Left lobe of liver (tissue), 2 donors: ENCODE measurements at regions not wholly inside any gene's neighbourhood (a gene's known extent, or its start where the extent isn't known, plus 50 kb on each side); places are given as distances from the start of the nearest gene placed in this dataset.

ENCODE experiments used
- ATAC-seq: fragments of 200-7000 bp; cut with Tn5 transposase; one replicate; pipeline ENCODE4 v1.9.1; 2020; ENCODE audit warnings: mild to moderate bottlenecking, moderate library complexity
- DNase-seq: peaks from one replicate; pipeline ENCODE4 v3.0.0-alpha.2; 2020; ENCODE audit warnings: low spot score
- donor health status: DM: no; HTN: no; CAD: no; lungs with moderate emphysema.
- donor health status: DM: no; HTN: yes; CAD: no.

- ATAC-seq (peak; percentile 86), DNase-seq (peak; percentile 78)
Measured at GRCh38 chr13:109869312-109870237, 83.2 kb upstream of the IRS2 start.

DNA sequence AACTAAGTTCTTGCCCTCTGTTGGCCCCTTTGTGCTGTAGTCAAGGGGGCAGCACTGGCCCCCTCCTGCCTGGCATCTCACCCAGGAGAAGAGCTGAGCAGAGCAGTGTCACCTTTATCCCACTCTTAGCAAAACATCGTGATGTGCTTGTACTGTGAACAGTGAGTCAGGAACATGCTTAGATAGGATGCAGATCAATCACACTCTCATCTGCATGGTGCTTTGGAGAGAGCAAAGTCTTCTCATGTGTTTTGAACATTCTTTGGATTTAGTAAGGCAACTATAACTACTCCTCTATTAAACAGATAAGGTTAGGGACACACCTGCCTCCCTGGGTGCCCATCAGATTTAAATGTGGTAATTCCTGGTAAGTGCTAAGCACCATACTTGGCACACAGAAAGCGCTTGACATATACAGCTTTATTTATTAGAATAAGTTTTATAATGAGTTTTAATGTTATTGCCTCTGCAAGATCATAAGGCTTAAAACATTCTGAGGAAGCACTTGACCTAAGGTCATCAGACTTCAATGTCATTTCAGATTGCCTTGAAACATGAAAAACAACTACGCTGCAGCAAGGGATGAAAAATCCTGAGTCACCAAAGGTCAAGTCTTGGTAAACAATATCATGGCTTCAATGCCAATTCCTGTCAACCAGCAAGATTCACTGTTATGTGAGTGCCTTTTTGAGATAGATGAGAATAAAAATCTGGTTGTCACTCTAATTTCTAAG, 82.4 kb upstream of the IRS2 start:
- ATAC-seq (peak; percentile 39), DNase-seq (no peak)

GRCh38 chr13:109867766-109868165, 81.4 kb upstream of the IRS2 start:
- no peak for ATAC-seq

DNA sequence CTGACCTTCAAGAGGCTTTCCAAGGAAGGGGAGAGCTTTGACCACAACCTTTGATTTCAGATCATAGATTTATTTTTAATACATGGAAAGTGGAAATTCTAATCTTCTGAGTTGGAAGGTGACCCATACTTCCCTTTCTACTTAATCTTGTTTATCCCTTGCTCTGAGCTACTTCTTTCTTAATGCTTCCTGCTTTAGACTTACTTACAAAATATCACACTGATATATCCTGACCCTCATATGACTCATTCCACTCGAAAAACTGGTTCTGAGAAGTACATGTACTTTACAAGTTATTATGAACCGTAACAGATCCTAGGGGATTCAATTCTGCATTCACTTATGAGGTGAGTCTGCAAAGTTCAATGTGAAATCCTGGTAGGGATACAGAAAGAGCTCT, 76.2 kb upstream of the IRS2 start:
- ATAC-seq = no peak

More at GRCh38 chr13:109867766-109868165, 81.4 kb upstream of the IRS2 start:
- DNase-seq = no peak

GRCh38 chr13:109859898-109860297, 73.5 kb upstream of the IRS2 start:
- ATAC-seq = no peak
- no peak for DNase-seq

More for the DNA sequence above, 76.2 kb upstream of the IRS2 start:
- DNase-seq = no peak

DNA sequence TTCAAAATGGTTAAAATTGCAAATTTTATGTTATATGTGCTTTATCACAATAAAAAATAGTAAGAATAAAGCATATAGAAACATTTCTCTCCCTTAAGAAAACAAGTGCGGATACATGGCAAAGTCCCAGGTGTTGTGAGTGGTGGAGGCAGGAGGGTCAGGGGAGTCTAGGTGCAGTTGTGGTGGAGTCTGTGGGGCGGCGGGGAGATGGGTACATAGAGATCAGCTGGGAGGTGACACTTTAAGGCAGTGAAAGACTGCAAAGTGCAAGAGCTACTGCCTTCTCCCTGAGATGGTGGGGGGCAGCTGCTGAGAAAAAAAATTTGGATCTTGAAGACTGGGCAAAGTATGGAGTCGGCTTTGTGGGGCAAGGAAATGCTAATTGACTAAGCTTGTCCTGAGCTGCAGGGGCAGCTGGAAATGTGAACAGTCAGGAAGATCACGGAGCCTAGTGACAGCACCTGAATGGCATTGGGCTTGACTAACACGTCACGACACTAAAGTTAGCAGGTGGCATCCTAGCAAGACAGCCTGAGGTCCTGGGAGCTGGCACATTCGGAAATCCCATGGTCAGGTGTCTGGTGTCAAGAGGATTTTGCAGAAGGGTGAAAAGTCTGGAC, 72.9 kb upstream of the IRS2 start:
- ATAC-seq = no peak
- DNase-seq = no peak

DNA sequence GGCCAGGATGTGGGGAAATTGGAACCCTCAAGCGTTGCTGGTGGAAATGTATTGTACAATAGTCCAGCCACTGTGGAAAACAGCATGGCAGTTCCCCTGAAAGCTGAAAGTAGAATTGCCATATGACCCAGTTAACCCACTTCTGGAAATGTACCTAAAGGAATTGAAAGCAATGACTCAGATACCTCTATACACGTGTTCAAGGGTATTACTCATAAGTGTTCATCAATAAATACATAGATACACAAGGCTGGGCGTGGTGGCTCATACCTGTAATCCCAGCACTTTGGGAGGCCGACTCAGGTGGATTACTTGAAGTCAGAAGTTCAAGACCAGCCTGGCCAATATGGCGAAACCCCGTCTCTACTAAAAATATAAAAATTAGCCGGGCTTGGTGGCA, 71.9 kb upstream of the IRS2 start:
- ATAC-seq = no peak
- DNase-seq = no peak

DNA sequence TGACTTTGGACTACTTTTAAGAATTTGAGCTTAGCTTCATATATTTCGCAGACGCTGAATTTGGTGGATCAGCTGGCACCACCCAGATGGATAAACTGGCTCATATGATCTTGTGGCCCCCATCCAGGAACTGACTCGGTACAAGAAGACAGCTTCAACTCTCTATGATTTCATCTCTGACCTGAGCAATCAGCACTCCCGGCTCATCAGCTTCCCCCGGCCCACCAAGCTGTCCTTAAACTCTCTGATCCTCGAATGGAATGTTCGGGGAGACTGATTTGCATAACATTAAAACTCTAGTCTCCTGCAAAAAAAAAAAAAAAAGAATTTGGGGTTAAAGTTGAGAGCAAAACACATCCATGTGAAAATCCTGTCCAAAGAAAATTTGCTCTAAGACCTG, 71.4 kb upstream of the IRS2 start:
- DNase-seq (no peak), ATAC-seq (no peak)

DNA sequence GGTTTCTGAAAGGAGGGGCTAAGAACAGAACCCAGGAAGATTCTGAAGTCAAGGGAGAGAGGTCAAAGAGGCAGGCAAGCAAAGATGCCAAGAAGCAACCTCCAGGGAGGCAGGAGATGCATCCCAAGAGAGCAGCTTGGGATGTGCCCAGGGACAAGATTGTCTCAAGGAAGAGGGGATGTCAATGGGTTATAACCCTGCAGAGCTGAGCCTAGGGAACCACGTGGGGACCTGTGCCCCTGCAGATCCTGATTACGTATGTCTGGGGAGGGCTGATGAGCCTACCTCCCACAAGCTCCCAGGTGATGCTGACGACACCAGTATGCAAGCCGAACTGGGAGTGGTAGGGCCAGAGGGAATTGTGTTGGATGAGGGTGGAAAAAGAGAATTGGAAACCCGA, 70.9 kb upstream of the IRS2 start:
- DNase-seq (no peak), ATAC-seq (no peak)

DNA sequence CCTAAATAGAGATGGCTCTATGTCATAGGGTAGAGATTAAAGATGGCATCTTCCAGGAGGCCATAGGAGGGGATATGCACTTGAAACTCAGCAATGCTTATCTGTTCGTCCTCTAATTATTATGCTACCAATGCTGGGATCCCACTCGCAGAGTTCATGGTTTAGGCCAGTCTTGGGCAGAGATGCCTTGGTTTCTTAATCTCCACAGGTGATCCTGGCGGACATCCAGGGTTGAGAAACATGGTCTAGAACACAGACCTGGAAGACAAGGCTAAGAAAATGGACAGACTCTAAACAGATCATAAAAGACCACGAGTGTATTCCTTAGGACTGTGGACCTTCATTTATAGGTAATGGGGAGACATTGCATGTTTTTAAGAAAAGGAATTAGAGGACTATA, 70.0 kb upstream of the IRS2 start:
- ATAC-seq (no peak), DNase-seq (no peak)

GRCh38 chr13:109853153-109853552, 66.8 kb upstream of the IRS2 start:
- DNase-seq (no peak), ATAC-seq (no peak)

DNA sequence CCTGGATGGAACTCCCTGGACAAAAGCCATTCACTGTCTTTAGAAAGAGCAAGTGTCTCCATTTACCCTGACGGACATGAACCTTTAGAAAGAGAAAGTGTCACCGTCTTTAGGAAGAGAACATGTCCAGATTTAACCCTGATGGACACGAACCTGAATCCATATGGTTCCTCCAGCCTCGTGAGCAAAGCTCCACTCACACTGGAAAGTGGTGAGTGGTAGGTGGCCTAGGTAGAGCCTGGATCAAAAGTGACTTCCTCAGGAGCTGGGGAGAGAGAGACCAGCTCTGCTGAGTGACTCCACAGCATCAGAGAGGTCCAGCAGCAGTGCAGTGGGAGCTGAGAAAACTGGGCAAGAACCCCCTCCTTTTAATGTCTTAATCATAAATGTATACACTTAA, 59.8 kb upstream of the IRS2 start:
- no peak for ATAC-seq

DNA sequence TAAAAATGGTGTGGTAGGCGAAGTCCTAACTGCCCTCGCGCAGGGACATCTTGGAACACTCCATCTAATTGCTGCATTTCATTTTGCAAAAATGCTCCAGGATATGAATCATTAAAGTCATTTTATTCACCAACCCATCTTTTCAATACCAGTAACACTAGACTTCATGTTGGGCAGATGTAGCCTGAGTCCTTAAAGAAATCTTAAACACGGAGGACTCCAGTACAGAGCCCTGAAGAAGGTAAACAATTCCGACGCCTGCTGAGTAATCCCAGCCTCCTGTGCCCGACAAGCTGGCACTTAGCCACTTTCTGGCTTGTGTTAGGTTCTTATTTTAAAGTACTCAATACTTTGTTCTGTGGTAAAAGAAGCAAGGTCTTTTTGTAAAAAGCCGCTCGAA, 58.0 kb upstream of the IRS2 start:
- DNase-seq (no peak), ATAC-seq (no peak)

More for the DNA sequence above, 59.8 kb upstream of the IRS2 start:
- DNase-seq = no peak

- ATAC-seq (no peak), DNase-seq (no peak)
Measured at GRCh38 chr13:109843695-109844094, 57.3 kb upstream of the IRS2 start.

GRCh38 chr13:109842212-109842920, 56.0 kb upstream of the IRS2 start:
- ATAC-seq (no peak), DNase-seq (no peak)

DNA sequence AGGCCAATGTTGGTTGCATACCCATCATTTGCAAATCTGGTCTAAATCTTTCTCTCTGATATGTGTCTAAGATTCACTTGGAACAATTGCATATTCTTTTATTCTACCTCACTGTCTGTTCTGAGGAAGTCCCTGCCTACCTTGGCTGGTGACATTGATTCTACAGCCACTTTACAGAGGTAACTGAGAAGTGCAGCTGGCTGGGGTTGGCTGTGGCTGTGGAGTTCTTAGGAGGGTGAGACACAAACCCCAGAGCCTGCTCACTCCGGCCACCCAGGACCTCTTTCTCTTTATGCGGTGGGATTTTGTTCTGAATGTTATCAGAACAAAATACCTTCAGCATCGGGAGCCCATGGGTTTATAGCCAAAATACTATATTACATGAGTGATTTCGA, 54.5 kb upstream of the IRS2 start:
- ATAC-seq (no peak), DNase-seq (no peak)

GRCh38 chr13:109840201-109840892, 54.0 kb upstream of the IRS2 start:
- DNase-seq (no peak), ATAC-seq (no peak)

DNA sequence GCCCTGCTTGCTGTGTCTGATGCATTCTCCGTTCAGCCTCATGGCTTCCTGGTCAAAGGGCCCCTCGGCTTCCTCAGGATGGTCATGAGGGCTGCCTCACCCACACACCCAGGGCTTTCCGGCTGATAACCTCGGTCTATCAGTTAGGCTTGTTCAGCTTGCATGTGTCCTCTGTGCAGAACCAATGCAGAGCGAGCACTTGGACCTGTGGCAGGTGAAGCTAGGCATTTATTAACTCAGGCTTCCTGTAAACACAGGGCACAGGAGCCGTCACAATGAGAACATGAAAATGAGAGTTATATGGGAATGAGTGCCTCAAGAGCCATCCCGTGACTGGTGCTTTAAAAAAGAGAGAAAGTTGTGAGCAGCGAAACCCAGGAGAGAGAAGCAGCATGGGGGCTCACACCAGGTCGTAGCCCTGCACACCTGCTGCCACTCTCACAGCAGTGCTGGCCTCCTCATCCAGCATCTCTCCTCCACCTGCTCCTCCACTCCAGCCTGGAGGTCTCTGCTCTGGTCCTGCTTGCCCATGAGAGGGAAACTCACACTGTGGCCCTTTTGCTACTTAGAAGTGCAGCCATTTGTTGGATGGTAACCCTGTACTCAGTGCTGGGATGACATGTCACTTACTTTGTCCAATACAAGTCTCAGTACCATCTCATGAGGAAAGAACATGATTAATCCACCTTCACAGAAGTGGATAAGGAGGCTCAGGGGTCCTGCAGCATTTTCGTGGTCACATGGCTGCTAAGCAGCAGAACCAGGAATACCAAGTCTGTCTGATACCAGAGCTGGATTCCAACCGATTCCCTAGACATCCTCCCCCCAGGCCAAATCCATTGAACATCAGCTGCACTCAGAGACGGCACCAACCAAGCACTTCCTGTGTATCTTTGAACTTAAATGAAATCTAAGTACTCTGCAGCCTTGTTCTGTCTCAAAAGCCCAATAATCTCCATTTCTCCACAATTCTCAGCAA, 50.5 kb upstream of the IRS2 start:
- DNase-seq (peak; percentile 70), ATAC-seq (peak; percentile 99)
